Subcutaneous abdominal adipose tissue (tissue), 5 donors: ENCODE measurements at regions not wholly inside any gene's neighbourhood (a gene's known extent, or its start where the extent isn't known, plus 50 kb on each side); places are given as distances from the start of the nearest gene placed in this dataset.

Experiments used
- H3K27ac ChIP-seq: one replicate; pipeline ENCODE4 v1.7.0; 2013; ENCODE audit warnings: low read depth, mild to moderate bottlenecking, inconsistent platforms, low read length, moderate library complexity
- H3K27me3 ChIP-seq, 5 donors: one replicate each; pipeline ENCODE4 v1.7.0; 2013; ENCODE audit warnings: low read length in 5 of 5, inconsistent platforms in 1 of 5; ENCODE audit not compliant: control insufficient read depth in 5 of 5, insufficient read depth in 4 of 5
- H3K36me3 ChIP-seq, 5 donors: one replicate each; pipeline ENCODE4 v1.7.0; 2013; ENCODE audit warnings: low read length in 5 of 5; ENCODE audit not compliant: control insufficient read depth in 5 of 5, insufficient read depth in 5 of 5
- H3K4me1 ChIP-seq, 5 donors: one replicate each; pipeline ENCODE4 v1.7.0; 2013; ENCODE audit warnings: low read length in 5 of 5, mild to moderate bottlenecking in 3 of 5, moderate library complexity in 1 of 5; ENCODE audit not compliant: control insufficient read depth in 5 of 5, insufficient read depth in 5 of 5
- H3K4me3 ChIP-seq, 5 donors: one replicate each; pipeline ENCODE4 v1.7.0; 2013; ENCODE audit warnings: low read length in 5 of 5, low read depth in 1 of 5
- H3K9ac ChIP-seq, 5 donors: one replicate each; pipeline ENCODE4 v1.7.0; 2013; ENCODE audit warnings: low read length in 5 of 5, mild to moderate bottlenecking in 4 of 5, moderate library complexity in 3 of 5
- H3K9me3 ChIP-seq, 5 donors: one replicate each; pipeline ENCODE4 v1.7.0; 2013; ENCODE audit warnings: low read length in 5 of 5; ENCODE audit not compliant: control insufficient read depth in 5 of 5
- donor health status: healthy.
- donor health status: healthy.
- donor health status: healthy.
- donor health status: healthy.
- donor health status: healthy.

- Histone ChIP-seq H3K4me1 (no peaks in the 10 kb centered on the region), H3K36me3 (no peaks in the 10 kb centered on the region), H3K9me3 (peaks cover 0 to 2% (median 0%) of the 10 kb centered on the region in 5 donors), H3K27me3 (peaks cover 0 to 4% (median 0%) of the 10 kb centered on the region in 5 donors), H3K4me3 (no peak overlapping the region), H3K9ac (no peak overlapping the region), H3K27ac (no peak overlapping the region)
Observed at GRCh38 chr5:10921160-10921559, 160.1 kb upstream of the DAP start.

GRCh38 chr5:10920400-10920799 lies 159.4 kb upstream of the DAP start:
- Histone ChIP-seq H3K4me1 (no peaks in the 10 kb centered on the region), H3K27ac (no peak overlapping the region), H3K9ac (no peak overlapping the region), H3K36me3 (no peaks in the 10 kb centered on the region), H3K27me3 (peaks cover 0 to 4% (median 0%) of the 10 kb centered on the region in 5 donors), H3K9me3 (peaks cover 0 to 2% (median 0%) of the 10 kb centered on the region in 5 donors), H3K4me3 (no peak overlapping the region)

GRCh38 chr5:10914741-10915480 lies 153.9 kb upstream of the DAP start:
- Histone ChIP-seq H3K9me3 (peaks cover 0 to 2% (median 0%) of the 10 kb centered on the region in 5 donors), H3K9ac (no peak overlapping the region), H3K4me1 (no peaks in the 10 kb centered on the region), H3K4me3 (no peak overlapping the region), H3K27me3 (no peaks in the 10 kb centered on the region), H3K36me3 (no peaks in the 10 kb centered on the region), H3K27ac (no peak overlapping the region)

- Histone ChIP-seq H3K27ac (no peak overlapping the region), H3K9ac (no peak overlapping the region), H3K27me3 (no peaks in the 10 kb centered on the region), H3K9me3 (peaks cover 0 to 2% (median 0%) of the 10 kb centered on the region in 5 donors), H3K4me1 (no peaks in the 10 kb centered on the region), H3K4me3 (no peak overlapping the region), H3K36me3 (no peaks in the 10 kb centered on the region)
Observed at GRCh38 chr5:10913841-10914240, 152.8 kb upstream of the DAP start.

- Histone ChIP-seq H3K9me3 (peaks cover 0 to 2% (median 0%) of the 10 kb centered on the region in 5 donors), H3K27me3 (no peaks in the 10 kb centered on the region), H3K4me3 (no peak overlapping the region), H3K9ac (no peak overlapping the region), H3K4me1 (no peaks in the 10 kb centered on the region), H3K36me3 (no peaks in the 10 kb centered on the region), H3K27ac (no peak overlapping the region)
Observed at GRCh38 chr5:10913181-10913810, 152.3 kb upstream of the DAP start.

- H3K27me3 ChIP-seq: no peaks in the 10 kb centered on the region
Observed at GRCh38 chr5:10912435-10912834, 151.4 kb upstream of the DAP start.

GRCh38 chr5:10910261-10910660 lies 149.2 kb upstream of the DAP start:
- Histone ChIP-seq H3K4me3 (no peak overlapping the region), H3K36me3 (no peaks in the 10 kb centered on the region), H3K4me1 (no peaks in the 10 kb centered on the region), H3K27ac (no peak overlapping the region), H3K9me3 (peaks cover 0 to 2% (median 0%) of the 10 kb centered on the region in 5 donors), H3K9ac (no peak overlapping the region), H3K27me3 (no peaks in the 10 kb centered on the region)

More at GRCh38 chr5:10912435-10912834, 151.4 kb upstream of the DAP start:
- H3K9me3 ChIP-seq: peaks cover 0 to 2% (median 0%) of the 10 kb centered on the region in 5 donors
- H3K4me1 ChIP-seq: no peaks in the 10 kb centered on the region
- H3K4me3 ChIP-seq: no peak overlapping the region
- no peak overlapping the region for H3K27ac ChIP-seq
- no peak overlapping the region for H3K9ac ChIP-seq
- H3K36me3 ChIP-seq: no peaks in the 10 kb centered on the region

- Histone ChIP-seq H3K4me3 (no peak overlapping the region), H3K9me3 (no peaks in the 10 kb centered on the region), H3K27ac (no peak overlapping the region), H3K9ac (no peak overlapping the region), H3K27me3 (no peaks in the 10 kb centered on the region), H3K4me1 (no peaks in the 10 kb centered on the region), H3K36me3 (no peaks in the 10 kb centered on the region)
Observed at GRCh38 chr5:10904862-10905432, 143.9 kb upstream of the DAP start.

- Histone ChIP-seq H3K9me3 (no peaks in the 10 kb centered on the region), H3K27ac (no peak overlapping the region), H3K4me3 (no peak overlapping the region), H3K36me3 (no peaks in the 10 kb centered on the region), H3K4me1 (no peaks in the 10 kb centered on the region), H3K27me3 (no peaks in the 10 kb centered on the region), H3K9ac (no peak overlapping the region)
Observed at GRCh38 chr5:10903786-10904560, 142.9 kb upstream of the DAP start.
